ENCODE measurements at regions not wholly inside any gene's neighbourhood (a gene's known extent, or its start where the extent isn't known, plus 50 kb on each side); places are given as distances from the start of the nearest gene placed in this dataset.

GRCh38 chr6:24054388-24054787 is 71.6 kb upstream of the NRSN1 start:
- TF ChIP-seq CTCF (IDR thresholded peaks at IDR 0.05) = no peak
- no peak for TF ChIP-seq POLR2A (IDR thresholded peaks at IDR 0.05)

Measured in tibial nerve (tissue), 3 donors.